ENCODE measurements at regions not wholly inside any gene's neighbourhood (a gene's known extent, or its start where the extent isn't known, plus 50 kb on each side); places are given as distances from the start of the nearest gene placed in this dataset.

DNA sequence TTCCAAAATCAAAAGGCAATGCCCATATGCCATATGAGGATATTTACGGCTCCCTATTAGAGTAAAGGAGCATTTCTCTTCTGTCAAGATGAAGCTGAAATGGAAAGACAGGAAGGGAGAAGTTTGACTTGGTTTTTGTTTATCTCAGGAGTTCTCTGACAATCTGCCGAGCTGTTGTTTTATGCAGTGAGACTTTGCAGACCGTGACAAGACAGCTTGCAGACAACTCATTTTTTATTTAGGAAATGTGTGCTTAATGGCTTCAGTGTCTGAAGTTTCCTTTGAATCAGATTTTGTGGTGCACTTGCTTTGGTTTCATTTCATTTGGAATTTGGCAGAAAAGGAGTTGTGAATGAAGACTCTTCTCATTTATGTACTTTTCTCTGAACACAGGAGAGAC lies 145.4 kb downstream of the C12orf50 start:
- Histone ChIP-seq H3K14ac (ENCODE audit: insufficient read depth, low read length) (no peak overlapping the region), H3K27me3 (ENCODE audit: insufficient read depth, low read length) (no peaks in the 10 kb centered on the region), H3K23ac (ENCODE audit: insufficient read length, low read depth, low read length) (no peak overlapping the region), H4K91ac (ENCODE audit: insufficient read length, low read depth, low read length) (no peak overlapping the region), H4K20me1 (ENCODE audit: control insufficient read depth, insufficient read depth, insufficient read length) (no peaks in the 10 kb centered on the region), H4K5ac (ENCODE audit: insufficient read length, low read depth, low read length) (no peak overlapping the region), H3K9ac (ENCODE audit: extremely low read depth, insufficient read length, low read length) (no peak overlapping the region), H3K79me2 (ENCODE audit: insufficient read depth, low read length) (no peaks in the 10 kb centered on the region), H3K9me3 (ENCODE audit: control insufficient read depth, low read depth, low read length) (no peaks in the 10 kb centered on the region), H3K23me2 (ENCODE audit: insufficient read length, low read depth, low read length, poor library complexity, severe bottlenecking) (no peaks in the 10 kb centered on the region), H3K79me1 (ENCODE audit: insufficient read depth, low read depth, low read length, poor library complexity, severe bottlenecking) (no peaks in the 10 kb centered on the region), H4K8ac (replicated peaks; ENCODE audit: insufficient read length, low read depth, low read length) (no peak overlapping the region), H2BK20ac (ENCODE audit: low read depth, low read length, poor library complexity, severe bottlenecking) (no peak overlapping the region), H2BK12ac (ENCODE audit: insufficient read length, low read depth, low read length) (no peak overlapping the region), H3T11ph (ENCODE audit: low read length) (no peak overlapping the region), H2BK120ac (ENCODE audit: low read depth, low read length, poor library complexity, severe bottlenecking) (no peak overlapping the region), H2AFZ (ENCODE audit: low read length) (no peak overlapping the region), H3K27ac (ENCODE audit: insufficient read length, low read depth, low read length) (no peak overlapping the region), H2AK5ac (ENCODE audit: insufficient read length, low read length) (no peak overlapping the region), H3K4me1 (ENCODE audit: insufficient read depth, low read length) (no peaks in the 10 kb centered on the region), H3K56ac (ENCODE audit: insufficient read length, low read depth, low read length) (no peak overlapping the region), H2BK15ac (ENCODE audit: low read depth, low read length) (no peak overlapping the region), H3K18ac (ENCODE audit: insufficient read length, low read depth, low read length) (no peak overlapping the region), H3K4ac (ENCODE audit: low read depth, low read length) (no peak overlapping the region), H3K4me2 (ENCODE audit: insufficient read depth, insufficient read length, low read length) (no peak overlapping the region), H2BK5ac (ENCODE audit: insufficient read length, low read length) (no peak overlapping the region)
- Mint-ChIP-seq H3K36me3 (ENCODE audit: insufficient read depth in 1 of 3, low read depth in 3 of 3) (no peaks in the 10 kb centered on the region), H3K4me1 (no peaks in the 10 kb centered on the region), H3K9me3 (no peaks in the 10 kb centered on the region), H3K27ac (no peak overlapping the region), H3K4me3 (no peak overlapping the region), H3K27me3 (ENCODE audit: low read depth) (no peaks in the 10 kb centered on the region)
- no peak for DNase-seq
- TF ChIP-seq CTCF (conservative IDR thresholded peaks at IDR 0.05), result no peak
- no CpG with 5 or more reads among the region's 3 CpGs for WGBS (ENCODE audit: extremely low coverage, insufficient read length, low lambda C conversion rate)
